CD4-positive, alpha-beta T cell (primary cell): ENCODE measurements at regions not wholly inside any gene's neighbourhood (a gene's known extent, or its start where the extent isn't known, plus 50 kb on each side); places are given as distances from the start of the nearest gene placed in this dataset.

Source experiments
- ATAC-seq: fragments of 200-7000 bp; cut with Tn5 transposase; one replicate; pipeline ENCODE4 v1.10.0; 2022; ENCODE audit warnings: mild to moderate bottlenecking; ENCODE audit not compliant: poor library complexity
- CTCF ChIA-PET: fragments of 350-600 bp; sonication (Branson Sonifier 250); formaldehyde crosslinking; loops from one replicate; lab custom pipeline; 2021; ENCODE audit warnings: antibody characterized with exemption, inconsistent platforms; lab: Charles Lee
- POLR2A ChIA-PET: fragments of 350-600 bp; sonication (Branson Sonifier 250); formaldehyde crosslinking; loops from one replicate; lab custom pipeline; 2021; ENCODE audit warnings: antibody characterized with exemption, inconsistent platforms; lab: Charles Lee
- DNase-seq, 14 experiments: peaks; one replicate each; pipeline ENCODE4 v3.0.0-alpha.2; 2013 to 2020; ENCODE audit warnings: mixed read lengths in 2 of 14
- H3K27ac ChIP-seq, 2 donors: one replicate each; pipeline versions ENCODE4 v1.5.1 to v1.7.0; 2013; ENCODE audit warnings: low read length in 2 of 2, low read depth in 1 of 2, mild to moderate bottlenecking in 1 of 2
- H3K27me3 ChIP-seq, 2 experiments: 1 replicate in 1 of 2; 2 replicates in 1 of 2; pipeline versions ENCODE4 v1.6.1 to v1.7.0; 2013; ENCODE audit warnings: low read length in 2 of 2, control low read depth in 1 of 2, mild to moderate bottlenecking in 1 of 2, moderate library complexity in 1 of 2; ENCODE audit not compliant: insufficient read depth in 2 of 2, control insufficient read depth in 1 of 2
- H3K36me3 ChIP-seq: one replicate; pipeline ENCODE4 v1.6.1; 2013; ENCODE audit warnings: low read length, control low read depth; ENCODE audit not compliant: insufficient read depth
- H3K4me1 ChIP-seq: one replicate; pipeline ENCODE4 v1.6.1; 2013; ENCODE audit warnings: low read length, control low read depth; ENCODE audit not compliant: insufficient read depth
- H3K4me3 ChIP-seq: one replicate; pipeline ENCODE4 v1.5.1; 2013; ENCODE audit warnings: mild to moderate bottlenecking, low read length, moderate library complexity
- H3K9me3 ChIP-seq, 2 experiments: 1 replicate in 1 of 2; 2 replicates in 1 of 2; pipeline versions ENCODE4 v1.6.1 to v1.7.0; 2013; ENCODE audit warnings: low read length in 2 of 2, mild to moderate bottlenecking in 2 of 2, control low read depth in 1 of 2, moderate library complexity in 1 of 2; ENCODE audit not compliant: control insufficient read depth in 1 of 2, insufficient read depth in 1 of 2
- H3K27ac Mint-ChIP-seq: one replicate; pipeline ENCODE4 v1.8.0; 2020; ENCODE audit warnings: mixed read lengths
- H3K27me3 Mint-ChIP-seq: one replicate; pipeline ENCODE4 v1.8.0; 2021; ENCODE audit warnings: mixed read lengths
- H3K36me3 Mint-ChIP-seq: one replicate; pipeline ENCODE4 v1.8.0; 2021; ENCODE audit warnings: low read depth, mixed read lengths
- H3K4me1 Mint-ChIP-seq: one replicate; pipeline ENCODE4 v1.8.0; 2021; ENCODE audit warnings: low read depth, mixed read lengths
- H3K4me3 Mint-ChIP-seq: one replicate; pipeline ENCODE4 v1.8.0; 2020; ENCODE audit warnings: mild to moderate bottlenecking, mixed read lengths
- H3K9me3 Mint-ChIP-seq: one replicate; pipeline ENCODE4 v1.8.0; 2020; ENCODE audit warnings: mixed read lengths
- CTCF ChIP-seq: fragments of 200-600 bp; IDR thresholded peaks from one replicate; pipeline ENCODE4 v1.8.0; 2022; ENCODE audit warnings: antibody characterized with exemption, mild to moderate bottlenecking
- intact Hi-C, 2 experiments: fragments of 100-400 bp; cut with DNase I in 1 of 2; cut with micrococcal nuclease in 1 of 2; formaldehyde crosslinking; loops; one replicate each; pipeline versions ENCODE4 v1.15.1 to v1.9.0; 2023 to 2025; cut with DNase I, micrococcal nuclease

- POLR2A ChIA-PET, result no interaction called here
- H3K4me3 ChIP-seq, result no peak overlapping the region
- H3K27me3 ChIP-seq, result no peaks in the 10 kb centered on the region
- no peak for ATAC-seq
- intact Hi-C loops, result no loop called here
- no peaks in the 10 kb centered on the region for H3K27me3 Mint-ChIP-seq
- no peaks in the 10 kb centered on the region for H3K36me3 Mint-ChIP-seq
- no peak for DNase-seq
- H3K4me3 Mint-ChIP-seq, result no peak overlapping the region
- no peaks in the 10 kb centered on the region for H3K36me3 ChIP-seq
- no peaks in the 10 kb centered on the region for H3K4me1 Mint-ChIP-seq
- TF ChIP-seq CTCF, result no peak
- H3K4me1 ChIP-seq, result no peaks in the 10 kb centered on the region
- no peak overlapping the region for H3K27ac ChIP-seq
- H3K27ac Mint-ChIP-seq, result no peak overlapping the region
- CTCF ChIA-PET, result no interaction called here
- peaks cover 4% of the 10 kb centered on the region for H3K9me3 Mint-ChIP-seq
- H3K9me3 ChIP-seq, result peaks cover 0 to 4% of the 10 kb centered on the region in 2 experiments
These were observed 308.8 kb upstream of the PDZRN3 start for GRCh38 chr3:73933585-73933984.

- intact Hi-C loops, result no loop called here
- Mint-ChIP-seq H3K9me3 (peaks cover 10% of the 10 kb centered on the region), H3K36me3 (no peaks in the 10 kb centered on the region), H3K4me3 (no peak overlapping the region), H3K27me3 (no peaks in the 10 kb centered on the region), H3K4me1 (no peaks in the 10 kb centered on the region), H3K27ac (no peak overlapping the region)
- POLR2A ChIA-PET, result no interaction called here
- Histone ChIP-seq H3K36me3 (no peaks in the 10 kb centered on the region), H3K27me3 (no peaks in the 10 kb centered on the region), H3K4me3 (no peak overlapping the region), H3K4me1 (no peaks in the 10 kb centered on the region), H3K9me3 (no peaks in the 10 kb centered on the region), H3K27ac (no peak overlapping the region)
- ATAC-seq (no peak), DNase-seq (no peak)
- TF ChIP-seq CTCF, result no peak
- CTCF ChIA-PET, result no interaction called here
These were observed 302.4 kb upstream of the PDZRN3 start for GRCh38 chr3:73927203-73927570.

GRCh38 chr3:73926360-73927202, 301.8 kb upstream of the PDZRN3 start:
- ATAC-seq (no peak), DNase-seq (no peak)
- peaks cover 10% of the 10 kb centered on the region for H3K9me3 Mint-ChIP-seq
- Histone ChIP-seq H3K9me3 (no peaks in the 10 kb centered on the region), H3K27ac (no peak overlapping the region), H3K27me3 (no peaks in the 10 kb centered on the region), H3K36me3 (no peaks in the 10 kb centered on the region), H3K4me1 (no peaks in the 10 kb centered on the region), H3K4me3 (no peak overlapping the region)
- no peaks in the 10 kb centered on the region for H3K4me1 Mint-ChIP-seq
- H3K36me3 Mint-ChIP-seq, result no peaks in the 10 kb centered on the region
- no peaks in the 10 kb centered on the region for H3K27me3 Mint-ChIP-seq
- TF ChIP-seq CTCF, result no peak
- ChIA-PET POLR2A (no interaction called here), CTCF (no interaction called here)
- intact Hi-C loops, result no loop called here
- H3K27ac Mint-ChIP-seq, result no peak overlapping the region
- H3K4me3 Mint-ChIP-seq, result no peak overlapping the region
